GM19452 (cell line): ENCODE measurements at regions not wholly inside any gene's neighbourhood (a gene's known extent, or its start where the extent isn't known, plus 50 kb on each side); places are given as distances from the start of the nearest gene placed in this dataset.
A peak's percentile ranks its signal among the peaks of the same experiment; 100 is the strongest.

Experiments used
- ATAC-seq: cut with Tn5 transposase; IDR thresholded peaks from one replicate; pipeline ENCODE4 v1.9.1; 2021; ENCODE audit not compliant: unreplicated experiment

DNA sequence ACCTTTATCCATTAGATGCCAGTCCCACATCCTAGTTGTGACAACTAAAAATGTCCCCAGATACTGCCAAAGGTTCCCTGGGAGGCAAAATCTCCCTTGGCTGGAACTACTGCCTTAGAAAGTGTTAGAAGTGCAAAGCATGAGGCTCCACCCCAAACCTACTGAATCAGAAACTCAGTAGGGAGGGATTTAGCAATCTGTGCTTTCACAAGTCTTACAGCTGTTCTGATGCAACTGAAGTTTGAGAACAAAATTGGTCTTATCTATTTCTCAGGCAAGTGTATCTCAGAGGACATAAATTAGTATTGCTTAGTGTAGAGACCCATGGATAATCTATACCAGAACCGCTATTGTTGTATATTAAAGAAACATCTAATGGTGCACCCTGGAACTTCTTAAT, 70.2 kb downstream of the CLDN1 start:
- no peak for ATAC-seq

DNA sequence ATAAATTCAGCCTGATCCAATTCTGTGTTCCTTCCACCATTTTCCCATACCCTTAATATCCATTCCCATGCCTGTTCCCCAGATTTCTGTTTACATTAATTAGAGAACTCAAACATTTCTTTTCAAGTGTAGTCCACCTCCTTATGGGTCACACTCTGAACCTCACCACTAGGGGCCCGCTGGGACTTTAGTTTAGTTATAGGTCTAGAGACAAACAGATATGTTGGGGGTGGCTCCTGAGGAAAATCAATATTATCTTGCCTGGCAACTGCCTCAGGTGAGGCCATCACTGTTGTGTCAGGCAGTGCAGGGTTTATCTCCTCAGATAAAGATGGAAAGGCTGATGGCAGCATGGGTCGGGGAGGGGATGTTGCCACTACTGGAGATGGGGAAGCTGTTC, 72.8 kb downstream of the CLDN1 start:
- ATAC-seq: no peak

DNA sequence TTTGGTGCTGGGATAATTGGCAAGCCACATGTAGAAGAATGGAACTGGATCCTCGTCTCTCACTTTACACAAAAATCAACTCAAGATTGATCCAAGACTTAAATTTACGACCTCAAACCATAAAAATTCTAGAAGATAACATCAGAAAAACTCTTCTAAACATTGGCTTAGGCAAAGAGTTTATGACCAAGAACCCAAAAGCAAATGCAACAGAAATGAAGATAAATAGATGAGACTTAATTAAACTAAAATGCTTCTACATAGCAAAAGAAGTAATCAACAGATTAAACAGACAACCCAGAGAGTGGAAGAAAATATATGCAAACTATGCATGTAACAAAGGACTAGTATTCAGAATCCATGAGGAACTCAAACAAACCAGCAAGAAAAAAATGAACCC, 80.1 kb downstream of the CLDN1 start:
- ATAC-seq: no peak

DNA sequence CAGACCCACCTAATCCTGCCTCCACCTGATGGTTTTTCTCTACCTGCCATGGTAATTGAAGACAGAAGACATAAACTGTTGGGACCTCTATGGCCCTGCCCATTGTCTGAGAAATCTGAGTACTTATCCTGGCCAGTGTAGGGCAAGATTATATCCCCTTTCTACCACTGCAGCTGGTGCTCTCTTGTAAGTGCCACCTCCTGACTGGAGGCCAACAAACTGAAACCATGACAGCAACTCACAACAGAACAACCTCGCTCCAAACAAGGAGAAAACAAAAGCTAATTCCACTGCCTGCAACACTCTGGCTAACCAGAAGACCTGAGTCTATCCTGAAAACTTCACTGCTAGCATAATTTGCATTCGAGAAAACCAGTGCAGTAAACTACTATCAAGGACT, 82.9 kb downstream of the CLDN1 start:
- ATAC-seq: no peak

DNA sequence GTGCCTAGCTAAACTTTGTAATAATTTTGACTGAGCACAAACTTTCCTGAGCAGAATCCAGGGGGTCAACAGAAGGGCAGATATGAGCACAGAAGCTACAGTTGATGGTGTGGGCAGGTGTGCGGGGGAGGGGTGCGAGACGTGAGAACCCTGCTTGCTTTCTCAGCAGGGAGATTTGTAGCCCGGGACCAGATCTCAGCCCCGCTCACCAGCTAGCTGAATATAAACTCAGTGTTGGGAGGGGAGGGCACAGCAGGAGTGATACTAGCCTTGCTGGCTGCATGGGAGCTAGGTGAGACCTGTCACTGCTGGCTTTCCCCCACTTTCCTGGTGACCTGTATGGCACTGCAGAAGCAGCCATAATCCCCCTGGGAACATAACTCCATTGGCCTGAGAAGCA, 83.4 kb downstream of the CLDN1 start:
- no peak for ATAC-seq

DNA sequence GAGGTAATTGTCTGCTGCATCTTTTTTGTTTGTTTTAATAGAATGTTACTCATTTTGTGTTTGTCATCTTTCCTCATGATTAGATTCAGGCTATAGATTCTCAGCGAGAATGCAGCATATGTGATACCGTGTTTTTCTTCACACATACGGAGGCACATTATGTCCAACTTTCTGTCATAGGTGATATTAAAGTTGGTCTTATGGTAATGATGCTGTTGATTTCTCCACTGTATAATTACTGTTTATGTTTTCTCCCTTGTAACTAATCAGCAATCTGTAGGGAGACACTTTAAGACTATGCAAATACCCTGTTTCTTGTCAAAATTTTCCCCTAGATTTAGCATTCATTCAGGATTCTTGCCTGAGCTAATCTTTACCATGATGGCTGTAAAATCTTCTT, 87.6 kb downstream of the CLDN1 start:
- ATAC-seq: no peak

DNA sequence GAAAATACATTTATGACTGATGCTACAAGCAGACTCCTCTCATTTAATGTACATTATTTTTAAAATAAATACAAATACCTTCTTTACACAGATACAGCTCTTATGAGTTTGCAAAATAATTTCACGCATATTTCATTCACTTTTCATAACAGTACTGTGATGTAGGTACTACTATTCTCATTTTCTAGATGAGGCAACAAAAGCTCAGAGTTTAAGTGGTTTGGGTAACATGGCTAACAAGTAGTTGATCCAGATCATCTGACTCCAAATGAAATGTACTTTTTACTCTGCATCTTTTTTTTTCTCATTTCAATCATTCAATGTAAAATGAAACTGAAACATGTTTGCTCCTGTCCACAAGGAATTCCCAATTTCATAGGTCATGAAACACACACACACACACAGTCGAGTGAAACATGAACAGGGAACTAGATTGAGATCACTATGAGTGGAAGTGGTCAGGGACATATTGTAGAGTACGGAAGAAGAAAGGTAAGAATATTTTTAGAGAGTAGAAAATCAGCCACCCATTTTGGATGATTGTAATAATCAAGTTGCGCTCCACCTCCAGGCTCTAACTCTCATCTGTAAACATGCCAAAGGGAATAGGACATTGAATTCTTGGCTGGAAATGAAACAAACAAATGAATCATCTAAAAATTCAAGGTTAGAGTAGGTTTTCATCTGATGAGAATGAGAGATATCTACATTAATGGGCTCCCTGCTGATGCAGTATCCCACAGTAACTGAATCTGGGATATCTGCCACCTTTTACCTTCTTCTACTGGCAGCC, 92.4 kb downstream of the CLDN1 start:
- ATAC-seq: no peak

DNA sequence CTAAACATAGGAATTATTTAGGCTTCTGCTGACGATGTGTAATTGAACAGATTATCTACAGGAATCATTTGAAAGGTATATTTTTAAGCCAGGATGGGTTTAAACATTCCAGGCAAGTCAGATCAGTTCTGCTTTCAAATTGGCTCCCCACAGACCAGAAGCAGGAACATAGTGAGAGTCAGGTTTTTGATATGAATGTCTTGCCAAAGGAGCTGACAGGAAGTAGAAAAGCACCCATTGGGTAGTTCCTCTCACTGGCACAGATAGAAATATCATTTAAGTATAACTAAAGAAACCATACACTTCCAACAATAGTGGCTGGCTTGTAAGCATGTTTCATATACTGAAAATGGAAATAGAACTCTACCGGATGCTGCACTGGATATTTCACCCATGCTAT, 95.2 kb downstream of the CLDN1 start:
- ATAC-seq: no peak

DNA sequence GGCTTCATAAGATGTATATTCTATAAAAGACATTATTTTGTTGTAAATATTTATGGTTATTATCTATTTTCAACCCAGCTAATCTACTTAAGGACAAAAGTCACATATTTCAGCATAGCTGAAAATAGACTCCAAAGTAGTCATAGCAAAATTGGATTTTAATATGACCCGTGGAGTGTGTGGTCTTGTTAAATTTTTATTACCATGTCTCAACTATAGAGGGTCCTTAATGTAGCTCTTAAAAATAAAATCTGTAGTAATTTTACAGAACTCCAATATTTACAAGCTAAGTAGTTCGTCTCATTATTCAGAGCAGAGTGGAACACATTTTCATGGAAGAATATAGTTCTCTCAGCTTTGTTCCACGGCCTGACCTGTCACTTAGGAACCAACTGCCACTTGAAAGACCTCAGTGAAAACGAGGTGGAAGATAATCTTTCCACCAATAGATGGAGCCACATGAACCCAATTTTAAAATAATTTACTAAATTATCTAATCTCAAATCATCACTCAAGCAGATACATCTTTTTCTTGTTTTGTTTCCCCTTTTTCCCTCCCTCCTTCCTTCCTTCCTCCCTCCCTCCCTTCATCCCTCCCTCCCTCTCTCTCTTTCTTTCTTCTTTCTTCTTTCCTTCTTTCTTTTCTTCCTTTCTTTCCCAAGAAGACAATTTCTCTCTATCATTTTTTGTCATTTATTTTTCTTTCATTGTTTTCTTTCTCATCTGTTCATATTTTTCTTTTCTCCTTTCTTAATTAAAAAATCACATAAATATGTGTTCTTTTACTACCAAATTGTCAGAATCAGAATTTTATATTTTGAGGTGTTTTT, 97.2 kb downstream of the CLDN1 start:
- no peak for ATAC-seq

DNA sequence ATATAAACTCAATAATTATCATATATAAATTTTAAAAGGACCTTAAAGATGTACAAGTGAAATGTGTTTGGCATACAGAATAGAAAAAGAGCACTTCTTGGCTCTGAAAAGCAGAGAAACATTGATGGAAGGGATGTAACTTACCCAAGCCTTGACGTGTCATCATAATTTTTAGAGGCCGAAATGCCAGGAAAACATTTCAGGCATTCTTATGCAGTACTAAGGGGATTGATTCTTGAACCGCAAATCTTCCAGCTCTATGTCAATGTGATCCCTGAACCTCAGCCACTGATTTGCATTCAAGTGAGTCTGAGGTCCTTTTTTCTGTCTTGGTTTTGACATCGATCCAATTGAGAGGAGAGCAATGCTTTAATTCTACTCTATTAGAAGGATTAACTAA, 97.8 kb downstream of the CLDN1 start:
- no peak for ATAC-seq

DNA sequence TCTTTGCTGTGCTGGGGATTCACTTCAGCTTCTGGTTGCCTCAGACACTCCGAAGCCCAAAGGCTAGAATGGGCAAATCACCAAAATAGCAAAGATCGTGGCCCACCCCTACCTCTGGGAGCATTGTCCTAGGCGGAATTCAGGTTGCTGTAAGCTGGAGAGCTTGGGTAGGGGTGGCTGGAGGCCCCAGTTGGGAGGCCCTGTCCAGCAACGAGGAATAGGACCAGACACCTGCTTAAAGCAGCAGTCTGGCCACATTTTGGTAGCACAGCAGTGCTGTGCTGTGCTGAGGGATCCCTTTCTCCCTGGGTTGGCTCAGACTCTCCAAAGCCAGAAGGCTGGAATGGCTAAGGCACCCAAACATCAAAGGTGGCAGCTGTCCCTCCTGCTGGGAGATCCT, 99.3 kb downstream of the CLDN1 start:
- no peak for ATAC-seq

DNA sequence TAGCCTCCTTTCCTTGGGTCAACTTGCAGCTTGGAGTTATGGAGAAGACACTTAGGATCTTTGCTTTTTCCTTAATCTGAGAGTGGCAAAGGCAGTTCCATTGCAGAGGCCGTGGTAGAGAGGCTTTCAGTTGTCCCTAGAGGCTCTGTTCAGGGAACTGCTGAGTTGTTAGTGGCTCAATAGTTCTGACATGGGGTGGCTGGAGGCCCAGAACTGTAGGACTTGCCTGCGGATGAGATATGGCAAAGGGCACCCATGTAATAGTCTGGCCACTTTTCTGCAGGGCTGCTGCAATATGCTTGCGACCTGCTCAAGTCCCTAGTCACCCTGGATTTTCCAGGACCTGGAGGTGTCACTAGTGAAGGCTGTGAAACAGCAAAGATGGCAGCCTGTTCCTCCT, 99.9 kb downstream of the CLDN1 start:
- no peak for ATAC-seq

DNA sequence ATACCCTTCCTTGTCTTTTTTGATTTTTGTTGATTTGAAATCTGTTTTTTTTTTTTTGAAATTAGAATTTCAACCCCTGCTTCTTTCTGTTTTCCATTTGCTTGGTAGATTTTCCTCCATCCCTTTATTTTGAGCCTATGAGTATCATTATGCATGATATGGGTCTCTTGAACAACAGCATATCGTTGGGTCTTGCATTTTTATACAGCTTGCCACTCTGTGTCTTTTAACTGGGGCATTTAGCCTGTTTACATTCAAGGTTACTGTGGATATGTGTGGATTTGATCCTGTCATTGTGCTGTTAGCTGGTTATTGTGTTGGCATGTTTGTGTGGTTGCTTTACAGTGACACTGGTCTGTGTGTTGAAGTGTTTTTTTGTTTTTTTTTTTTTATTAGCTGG, 99.7 kb upstream of the P3H2 start:
- ATAC-seq: no peak

DNA sequence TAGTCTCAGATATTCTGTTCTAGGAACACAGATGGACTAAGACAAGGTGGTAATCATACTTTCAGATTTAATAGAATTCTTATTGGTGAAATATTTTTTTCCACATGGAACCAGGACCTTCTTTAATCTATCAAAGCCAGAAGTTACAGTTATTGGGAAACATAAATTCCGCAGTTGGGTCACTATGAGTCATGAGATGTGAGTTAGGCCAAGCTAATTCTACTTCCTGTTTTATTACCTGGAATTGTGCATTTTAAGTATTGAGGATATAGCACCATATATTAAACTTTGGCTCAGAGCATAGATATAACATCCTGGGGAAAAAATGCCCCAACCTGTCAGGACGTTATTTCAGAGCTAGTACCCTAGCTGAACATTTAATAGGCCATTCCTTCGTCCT, 96.4 kb upstream of the P3H2 start:
- no peak for ATAC-seq

DNA sequence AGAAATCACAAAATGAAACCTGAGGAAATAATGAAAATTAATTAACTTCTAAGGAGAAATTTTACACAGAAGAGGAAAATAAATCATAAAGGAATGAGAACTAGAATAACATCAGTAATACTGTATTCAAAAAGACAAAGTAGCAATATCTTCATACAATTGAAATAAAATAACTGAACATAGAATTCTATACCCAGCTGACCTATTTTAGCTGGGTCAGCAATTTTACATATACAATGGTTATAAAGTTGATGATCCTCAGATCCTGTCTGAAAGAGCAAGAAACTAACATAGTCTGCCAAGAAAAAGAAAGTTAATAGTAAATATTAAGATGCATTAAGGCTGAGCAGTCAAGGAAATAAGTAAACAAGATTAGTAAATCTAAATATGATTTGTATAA, 93.0 kb upstream of the P3H2 start:
- no peak for ATAC-seq

DNA sequence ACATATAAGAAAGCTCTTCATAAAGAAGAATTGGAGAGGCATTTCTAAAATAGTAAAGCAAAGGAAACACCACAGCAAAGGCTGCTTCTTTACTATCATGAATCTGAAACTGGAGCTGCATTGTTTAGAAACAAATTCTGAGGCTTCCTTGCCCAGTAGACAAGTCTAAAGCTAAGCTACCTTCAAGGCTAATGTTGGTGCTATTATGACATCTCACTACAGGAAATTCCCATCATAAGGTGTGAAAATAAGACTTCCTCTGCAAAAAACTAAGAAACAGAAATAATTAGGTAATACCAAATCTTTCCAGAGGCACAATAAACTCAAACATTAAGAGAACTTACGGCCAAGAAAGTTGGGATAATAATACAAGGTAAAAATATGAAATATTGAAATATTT, 89.9 kb upstream of the P3H2 start:
- peak; percentile 47 for ATAC-seq

DNA sequence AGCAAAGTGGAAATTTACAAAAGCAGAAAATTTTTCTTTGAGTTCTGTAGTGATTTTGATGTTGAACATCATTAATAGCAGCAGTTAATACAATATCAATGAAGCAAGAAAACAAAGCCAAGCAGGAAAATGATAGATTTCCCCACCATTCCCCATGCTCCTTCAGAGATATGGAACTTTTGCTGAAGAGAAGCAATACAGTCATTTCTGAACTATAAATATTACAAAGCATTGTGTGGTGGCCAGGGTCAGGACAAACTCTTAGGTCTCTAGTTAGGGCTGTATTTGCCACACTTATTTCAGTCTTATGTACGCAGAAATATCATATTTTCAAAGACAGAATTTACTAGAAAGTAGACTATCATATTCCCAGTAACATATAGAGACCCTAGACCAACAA, 88.8 kb upstream of the P3H2 start:
- no peak for ATAC-seq

DNA sequence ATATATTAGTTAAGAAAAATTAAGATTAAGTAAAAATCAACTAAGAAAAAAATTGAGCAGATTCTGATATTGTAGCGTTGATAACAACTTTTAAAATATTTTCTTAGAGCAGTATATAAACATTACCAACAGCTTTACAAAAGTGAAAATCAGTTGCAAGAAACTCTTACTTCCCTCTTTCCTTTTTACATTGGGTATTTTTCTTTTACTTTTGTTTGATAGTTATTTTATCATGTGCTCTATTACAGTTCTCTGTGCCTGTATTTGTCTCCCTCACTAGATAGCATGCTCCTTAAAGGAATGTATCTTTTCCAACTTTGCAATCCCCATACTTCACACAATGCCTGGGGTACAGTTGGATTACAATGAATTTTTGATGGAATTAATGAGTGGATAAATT, 87.5 kb upstream of the P3H2 start:
- ATAC-seq: no peak

DNA sequence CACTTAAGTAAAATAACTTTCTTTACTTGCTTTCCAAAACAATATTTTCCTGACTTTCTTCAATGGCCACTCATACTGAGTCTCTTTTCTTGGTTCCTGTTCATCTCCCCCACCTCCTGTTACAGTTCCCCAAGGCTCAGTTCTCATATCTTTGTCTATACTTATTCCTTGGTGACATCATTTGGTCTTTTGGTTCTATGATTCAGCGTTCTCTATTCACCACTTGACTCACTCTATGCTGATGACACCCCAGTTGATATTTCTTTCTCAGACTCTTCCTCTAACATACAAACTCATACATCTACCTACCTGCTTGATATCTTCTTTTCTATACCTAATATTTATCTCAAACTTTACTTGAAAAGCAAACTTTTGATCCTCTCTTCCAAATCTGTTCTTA, 85.0 kb upstream of the P3H2 start:
- peak; percentile 73 for ATAC-seq

DNA sequence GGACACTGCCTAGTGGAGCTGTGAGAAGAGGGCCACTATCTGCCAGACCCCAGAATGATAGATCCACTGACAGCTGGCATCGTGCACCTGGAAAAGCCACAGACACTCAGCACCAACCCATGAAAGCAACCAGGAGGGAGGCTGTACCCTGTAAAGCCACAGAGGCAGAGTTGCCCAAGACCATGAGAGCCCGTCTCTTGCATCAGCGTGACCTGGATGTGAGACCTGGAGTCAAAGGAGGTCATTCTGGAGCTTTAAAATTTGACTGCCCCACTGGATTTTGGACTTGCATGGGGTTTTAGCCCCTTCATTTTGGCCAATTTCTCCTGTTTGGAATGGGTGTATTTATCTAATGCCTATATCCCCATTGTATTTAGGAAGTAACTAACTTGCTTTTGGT, 83.5 kb upstream of the P3H2 start:
- no peak for ATAC-seq

DNA sequence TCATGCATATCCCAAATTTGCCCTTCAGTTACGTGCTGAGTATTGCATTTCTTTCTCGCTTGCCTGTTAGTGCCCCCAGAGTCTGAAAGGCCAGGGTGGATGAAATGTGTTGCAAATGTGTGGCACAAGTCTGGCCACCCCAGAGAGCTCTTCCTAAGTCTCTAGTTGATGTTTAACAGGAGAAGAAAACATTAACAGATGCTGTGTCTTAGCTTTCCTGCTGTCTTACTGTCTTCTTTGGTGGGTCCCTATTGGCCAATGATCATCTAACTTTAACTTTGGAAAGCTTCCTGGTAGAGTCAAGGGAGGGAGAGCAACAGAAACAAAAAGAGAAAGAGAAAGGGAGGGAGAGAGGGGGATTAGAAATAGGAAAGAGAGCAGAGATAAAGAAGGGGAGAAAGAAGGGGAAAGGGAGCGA, 76.7 kb upstream of the P3H2 start:
- ATAC-seq: peak; percentile 61

DNA sequence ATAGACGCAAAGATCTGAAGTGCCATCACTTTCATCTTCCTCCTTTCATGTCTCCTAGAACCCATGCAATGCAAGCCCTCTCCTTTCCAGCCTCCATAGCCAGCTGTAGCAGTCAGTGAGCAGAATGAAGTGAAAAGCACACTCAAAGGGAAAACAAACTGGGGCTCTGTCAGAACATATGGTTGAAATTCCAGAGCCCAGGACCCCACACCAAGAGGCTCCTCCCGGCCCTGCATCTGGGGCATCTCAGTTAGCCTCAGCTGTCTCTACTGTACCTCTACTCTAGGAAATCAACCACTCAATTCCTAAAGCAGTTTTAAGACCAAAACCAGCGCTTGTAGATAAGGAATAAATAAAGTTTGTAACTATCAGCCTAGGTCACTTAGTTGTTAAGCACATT, 73.8 kb upstream of the P3H2 start:
- no peak for ATAC-seq

DNA sequence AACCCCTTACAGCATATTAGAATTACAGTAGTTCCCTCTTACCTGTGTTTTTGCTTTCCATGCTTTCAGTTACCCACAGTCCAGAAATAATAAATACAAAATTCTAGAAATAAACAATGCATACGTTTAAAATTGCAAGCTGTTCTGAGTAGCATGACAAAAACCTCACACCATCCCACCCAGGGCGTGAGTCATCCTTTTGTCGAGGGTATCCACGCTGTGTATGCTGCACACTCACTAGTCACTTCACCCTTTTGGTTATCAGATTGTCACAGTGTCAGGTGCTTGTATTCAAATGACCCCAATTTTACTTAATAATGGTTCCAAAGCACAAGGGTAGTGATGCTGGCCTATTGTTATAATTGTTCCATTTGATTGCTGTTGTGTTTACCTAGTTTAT, 72.5 kb upstream of the P3H2 start:
- no peak for ATAC-seq
